Activated T-cell treated with anti-CD3 and anti-CD28 coated beads for 24 hours (primary cell): ENCODE measurements at regions not wholly inside any gene's neighbourhood (a gene's known extent, or its start where the extent isn't known, plus 50 kb on each side); places are given as distances from the start of the nearest gene placed in this dataset.

Source experiments
- DNase-seq: peaks from one replicate; pipeline ENCODE4 v3.0.0-alpha.2; 2020; ENCODE audit warnings: low read depth

DNA sequence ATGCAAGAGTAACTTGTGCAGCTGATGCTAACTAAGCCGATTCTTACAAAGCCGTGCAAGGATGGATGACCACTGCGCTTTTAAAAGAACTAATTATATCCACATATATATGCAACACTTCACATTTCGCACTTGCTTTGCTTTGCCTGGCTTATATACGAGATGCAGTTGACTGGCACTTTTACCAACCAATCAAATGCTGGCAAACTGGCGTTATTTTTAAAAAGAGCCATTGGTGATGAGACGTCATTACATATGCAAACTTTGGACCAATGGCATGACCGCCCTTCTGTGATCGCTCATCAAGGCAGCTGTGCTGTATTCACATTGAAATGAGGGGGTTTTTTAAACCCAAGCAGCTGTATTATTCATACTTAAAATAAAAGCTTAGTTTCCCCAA is 1147.7 kb upstream of the WWC1 start:
- DNase-seq = no peak

- DNase-seq = no peak
Observed at GRCh38 chr5:167145841-167146240, 1145.6 kb upstream of the WWC1 start.

GRCh38 chr5:167147879-167148278 is 1143.6 kb upstream of the WWC1 start:
- DNase-seq = no peak

DNA sequence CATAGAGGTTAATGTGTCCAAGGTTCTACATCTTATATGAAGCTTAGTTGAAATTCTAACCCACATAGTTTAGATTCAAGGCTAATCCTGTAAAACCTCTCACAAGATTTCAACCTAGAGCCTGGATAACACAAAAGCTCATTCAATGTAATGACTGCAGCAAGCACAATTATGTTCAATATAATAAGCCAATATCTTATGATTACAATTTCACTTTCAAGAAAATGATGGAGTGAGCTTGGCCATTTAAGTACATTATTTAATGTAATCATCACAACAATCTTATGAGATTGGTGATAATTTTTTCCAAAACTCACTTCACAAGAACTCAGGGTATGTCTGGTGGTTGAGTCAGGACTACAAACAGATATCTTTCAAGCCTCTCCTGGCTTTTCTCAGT is 1140.8 kb upstream of the WWC1 start:
- DNase-seq = no peak

GRCh38 chr5:167152561-167152960 is 1138.9 kb upstream of the WWC1 start:
- DNase-seq = no peak

- no peak for DNase-seq
Observed at GRCh38 chr5:167155387-167156005, 1135.9 kb upstream of the WWC1 start.

DNA sequence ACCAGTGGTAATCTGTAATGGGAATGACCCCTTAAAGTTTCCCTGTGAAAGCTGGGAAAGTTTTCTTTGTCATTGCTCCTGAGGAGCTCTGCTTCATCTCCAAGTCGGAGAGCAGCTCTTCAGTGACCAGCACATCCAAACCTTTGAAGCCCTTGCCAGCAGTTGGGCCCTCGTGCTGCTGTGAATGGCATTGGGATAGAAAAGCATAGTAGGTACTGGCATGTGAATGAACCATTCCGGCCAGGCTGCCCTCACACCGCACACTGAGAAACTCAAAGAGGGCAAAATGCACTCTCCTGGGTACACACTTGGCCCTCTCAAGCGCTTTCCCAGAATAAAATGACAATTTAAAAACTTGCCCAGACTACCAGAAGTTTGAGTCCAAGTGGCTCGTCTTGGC is 1135.0 kb upstream of the WWC1 start:
- no peak for DNase-seq

DNA sequence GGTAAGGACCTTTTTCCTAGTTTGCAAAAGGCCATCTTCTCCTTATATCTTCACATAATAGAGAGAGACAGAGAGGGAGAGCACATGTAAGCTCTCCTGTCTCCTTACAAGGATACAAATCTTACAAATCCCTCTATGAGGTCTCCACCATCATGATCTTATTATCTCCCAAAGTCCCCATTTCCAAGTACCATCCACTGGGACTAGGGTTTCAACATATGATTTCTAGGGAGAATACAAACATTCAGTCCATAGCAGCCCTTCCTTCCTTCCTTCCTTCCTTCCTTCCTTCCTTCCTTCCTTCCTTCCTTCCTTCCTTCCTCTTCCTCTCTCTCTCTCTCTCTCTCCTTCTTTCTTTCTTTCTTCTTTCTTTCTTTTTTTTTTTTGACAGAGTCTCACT is 1132.9 kb upstream of the WWC1 start:
- DNase-seq = no peak

- no peak for DNase-seq
Observed at GRCh38 chr5:167160388-167160787, 1131.1 kb upstream of the WWC1 start.

DNA sequence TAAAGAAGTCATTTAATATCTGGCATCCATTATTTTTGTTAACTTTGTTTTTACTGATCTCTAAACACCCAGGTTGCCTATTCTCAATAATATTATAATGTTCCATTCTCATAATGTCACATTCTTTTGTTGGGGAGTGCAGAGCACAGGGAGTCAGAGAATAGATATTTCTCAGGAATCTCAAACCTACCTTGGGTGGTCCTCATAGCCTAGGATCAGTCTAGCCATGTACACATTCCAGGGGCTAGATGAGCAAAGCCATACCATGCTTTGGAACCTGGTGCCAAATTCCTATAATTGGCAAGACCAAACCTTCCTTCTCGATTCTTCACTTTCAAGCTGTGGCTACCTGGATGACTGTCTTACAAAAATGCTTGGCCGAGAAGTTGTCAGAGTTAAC is 1124.7 kb upstream of the WWC1 start:
- DNase-seq = no peak

DNA sequence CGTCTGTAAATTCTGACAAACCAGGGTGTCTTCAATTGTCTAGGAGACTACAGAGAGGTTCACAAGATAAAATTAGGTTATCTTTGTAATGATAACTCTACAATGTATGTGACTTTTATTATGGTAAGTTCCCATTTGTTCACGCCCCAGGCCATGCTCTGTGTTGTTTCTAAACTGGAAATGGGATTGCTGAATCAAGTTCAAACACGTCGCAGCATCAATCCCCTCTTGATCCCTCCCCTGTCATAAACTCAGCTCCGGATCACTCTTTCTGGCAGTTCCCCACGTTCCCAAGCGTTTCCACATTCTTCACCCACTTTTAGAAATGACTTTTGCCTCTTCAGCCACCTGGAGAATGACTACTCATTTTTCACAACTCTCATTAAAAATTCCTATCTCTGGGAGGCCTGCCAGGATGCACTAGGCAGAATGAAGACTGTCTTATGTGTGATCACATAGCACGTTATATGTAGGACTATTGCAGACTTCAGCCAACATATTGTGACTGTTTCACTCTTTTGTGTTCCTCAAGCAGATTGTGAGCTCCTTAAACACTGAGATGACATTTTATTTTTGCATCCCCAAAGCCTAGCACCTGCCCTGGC is 1124.2 kb upstream of the WWC1 start:
- DNase-seq = no peak

GRCh38 chr5:167168971-167169370 is 1122.5 kb upstream of the WWC1 start:
- DNase-seq = no peak

DNA sequence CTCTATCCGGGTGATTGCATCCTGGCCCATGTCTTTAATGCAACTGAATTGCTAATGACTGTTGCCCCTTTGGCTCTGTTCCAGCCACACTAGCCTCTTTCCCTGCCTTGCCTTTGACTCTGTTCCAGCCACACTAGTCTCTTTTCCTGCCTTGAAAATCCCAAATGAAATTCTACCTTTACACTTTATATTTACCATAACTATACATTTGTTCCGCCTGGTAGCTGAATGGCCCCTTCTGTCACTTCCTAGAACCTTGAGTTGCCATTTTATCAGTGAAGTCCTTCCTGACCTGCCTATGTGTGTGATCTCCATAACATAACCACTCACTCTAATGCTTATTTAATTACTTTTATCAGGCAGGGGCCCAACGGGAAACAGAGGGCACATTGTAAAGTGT is 1120.4 kb upstream of the WWC1 start:
- no peak for DNase-seq

- no peak for DNase-seq
Observed at GRCh38 chr5:167177736-167178135, 1113.7 kb upstream of the WWC1 start.

DNA sequence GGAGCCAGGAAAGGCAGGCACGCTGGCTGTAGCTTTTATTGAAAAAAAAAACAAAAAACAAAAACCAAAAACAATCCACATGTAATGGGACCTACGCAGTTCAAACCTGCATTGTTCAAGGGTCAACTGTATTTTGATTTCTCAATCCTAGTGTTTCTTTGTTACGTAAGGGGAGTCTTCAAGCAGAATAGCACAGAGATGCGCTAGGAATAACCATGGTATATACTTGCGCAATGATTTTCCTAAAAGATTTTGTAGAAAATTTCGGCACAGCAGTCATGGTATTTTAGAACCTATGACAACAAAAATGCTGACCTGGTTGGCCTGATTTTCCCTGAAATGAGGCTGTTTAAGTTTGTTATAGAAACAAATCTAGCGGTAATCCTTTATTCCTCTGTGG is 1110.5 kb upstream of the WWC1 start:
- DNase-seq = no peak

DNA sequence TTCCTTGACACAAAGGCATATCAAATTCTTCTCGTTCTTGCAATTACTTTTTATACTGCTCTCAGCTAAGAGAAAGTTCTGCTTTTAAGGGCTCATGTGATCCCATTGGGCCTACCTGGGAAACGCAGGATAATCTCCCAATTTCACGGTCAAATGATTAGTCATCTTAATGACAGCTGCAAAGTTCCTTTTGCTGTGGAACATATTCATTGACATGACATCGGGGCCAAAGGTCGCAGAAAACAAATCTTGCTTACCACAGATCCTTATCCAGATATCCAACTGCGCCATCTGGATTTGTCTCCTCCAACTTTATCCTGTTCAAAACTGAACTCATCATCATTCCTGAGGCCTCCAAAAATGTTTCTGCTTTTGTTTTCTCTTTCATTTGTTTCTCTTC is 1085.6 kb upstream of the WWC1 start:
- no peak for DNase-seq

DNA sequence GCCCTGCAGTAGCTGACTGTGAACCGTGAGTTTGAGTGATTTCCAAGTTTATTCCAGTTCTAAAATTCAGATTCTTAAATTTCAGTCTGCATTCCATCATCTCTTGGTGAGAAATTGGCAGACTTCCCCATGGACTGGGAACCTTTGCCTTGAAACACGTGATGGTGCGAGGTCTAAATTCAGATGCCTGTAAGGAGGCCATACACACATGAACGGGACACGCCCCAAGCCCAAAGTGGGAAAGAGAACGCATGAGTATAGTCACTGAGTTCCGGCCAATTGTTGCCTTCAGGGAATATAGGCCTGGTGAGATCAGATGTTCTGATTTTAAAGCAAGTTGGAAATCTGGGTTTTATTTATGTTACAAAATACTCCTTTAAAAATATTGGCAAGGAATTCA is 1084.4 kb upstream of the WWC1 start:
- DNase-seq = no peak

- DNase-seq = no peak
Observed at GRCh38 chr5:167208911-167209310, 1082.5 kb upstream of the WWC1 start.

- no peak for DNase-seq
Observed at GRCh38 chr5:167217097-167217743, 1074.2 kb upstream of the WWC1 start.

GRCh38 chr5:167219298-167219697 is 1072.1 kb upstream of the WWC1 start:
- DNase-seq = no peak

GRCh38 chr5:167226386-167226785 is 1065.1 kb upstream of the WWC1 start:
- no peak for DNase-seq

DNA sequence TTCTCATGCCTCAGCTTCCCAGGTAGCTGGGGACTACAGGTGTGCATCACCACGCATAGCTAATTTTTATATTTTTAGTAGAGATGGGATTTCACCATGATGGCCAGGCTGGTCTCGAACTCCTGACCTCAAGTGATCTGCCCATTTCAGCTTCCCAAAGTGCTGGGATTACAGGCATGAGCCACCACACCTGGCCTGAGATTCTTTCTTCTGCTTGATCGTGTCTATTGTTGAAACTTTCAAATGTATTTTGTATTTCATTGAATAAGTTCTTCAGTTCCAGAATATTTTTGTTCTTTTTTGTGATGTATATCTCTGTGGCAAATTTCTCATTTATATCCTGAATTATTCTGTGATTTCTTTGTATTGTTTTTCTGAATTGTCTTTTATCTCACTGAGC is 1063.3 kb upstream of the WWC1 start:
- no peak for DNase-seq

- no peak for DNase-seq
Observed at GRCh38 chr5:167229751-167230150, 1061.7 kb upstream of the WWC1 start.

- no peak for DNase-seq
Observed at GRCh38 chr5:167230414-167230813, 1061.0 kb upstream of the WWC1 start.
